BE2C (cell line): ENCODE measurements at regions not wholly inside any gene's neighbourhood (a gene's known extent, or its start where the extent isn't known, plus 50 kb on each side); places are given as distances from the start of the nearest gene placed in this dataset.
"Not testable (repeated sequence)": the region's sequence is repeated elsewhere in the genome, so short reads cannot be mapped to it uniquely, and the experiment has no call there.

Experiments used
- DNase-seq: peaks from one replicate; pipeline ENCODE4 v3.0.0-alpha.2; 2020
- H3K27me3 ChIP-seq: fragments of 250-450 bp; sonication (Bioruptor Pico); 2 replicates; pipeline ENCODE4 v1.5.1; 2020; ENCODE audit warnings: mild to moderate bottlenecking
- H3K36me3 ChIP-seq: fragments of 250-450 bp; sonication (Bioruptor Pico); 2 replicates; pipeline ENCODE4 v1.5.1; 2020; ENCODE audit warnings: mild to moderate bottlenecking
- H3K4me1 ChIP-seq: fragments of 250-450 bp; sonication (Bioruptor Pico); 2 replicates; pipeline ENCODE4 v1.5.1; 2020
- H3K4me3 ChIP-seq: 2 replicates; pipeline ENCODE4 v1.5.1; 2011; ENCODE audit warnings: low read depth, low read length
- H3K9me3 ChIP-seq: fragments of 250-450 bp; sonication (Bioruptor Pico); 2 replicates; pipeline ENCODE4 v1.5.1; 2020
- CTCF ChIP-seq: IDR thresholded peaks from 2 replicates; pipeline ENCODE4 v1.5.1; 2012; ENCODE audit warnings: mild to moderate bottlenecking, low read depth, low read length

- Histone ChIP-seq H3K27me3 (no peaks in the 10 kb centered on the region), H3K4me1 (no peaks in the 10 kb centered on the region), H3K36me3 (no peaks in the 10 kb centered on the region), H3K9me3 (no peaks in the 10 kb centered on the region), H3K4me3 (no peak overlapping the region)
- no peak for DNase-seq
- TF ChIP-seq CTCF: no peak
Observed at GRCh38 chr6:133085896-133086295, 155.3 kb upstream of the EYA4 start.

GRCh38 chr6:133088931-133089695 lies 152.0 kb upstream of the EYA4 start:
- H3K4me1 ChIP-seq: no peaks in the 10 kb centered on the region
- no peak for DNase-seq
- TF ChIP-seq CTCF: no peak
- H3K36me3 ChIP-seq: no peaks in the 10 kb centered on the region
- no peaks in the 10 kb centered on the region for H3K27me3 ChIP-seq
- no peak overlapping the region for H3K4me3 ChIP-seq
- no peaks in the 10 kb centered on the region for H3K9me3 ChIP-seq

GRCh38 chr6:133092199-133092598 lies 149.0 kb upstream of the EYA4 start:
- no peak for TF ChIP-seq CTCF
- Histone ChIP-seq H3K4me1 (no peaks in the 10 kb centered on the region; the same call in 1 of the 2 replicates), H3K36me3 (no peaks in the 10 kb centered on the region), H3K4me3 (no peak overlapping the region), H3K9me3 (no peaks in the 10 kb centered on the region), H3K27me3 (no peaks in the 10 kb centered on the region)
- DNase-seq: no peak

GRCh38 chr6:133092771-133093170 lies 148.4 kb upstream of the EYA4 start:
- H3K9me3 ChIP-seq: no peaks in the 10 kb centered on the region
- no peak for DNase-seq
- H3K4me1 ChIP-seq: no peaks in the 10 kb centered on the region; the same call in 1 of the 2 replicates
- no peak for TF ChIP-seq CTCF
- no peak overlapping the region for H3K4me3 ChIP-seq
- no peaks in the 10 kb centered on the region for H3K36me3 ChIP-seq
- H3K27me3 ChIP-seq: no peaks in the 10 kb centered on the region

GRCh38 chr6:133093211-133093610 lies 147.9 kb upstream of the EYA4 start:
- H3K27me3 ChIP-seq, H3K4me1 ChIP-seq, DNase-seq, H3K36me3 ChIP-seq, H3K9me3 ChIP-seq, H3K4me3 ChIP-seq: not testable (repeated sequence)

GRCh38 chr6:133093956-133094355 lies 147.2 kb upstream of the EYA4 start:
- no peak for DNase-seq
- Histone ChIP-seq H3K27me3 (no peaks in the 10 kb centered on the region), H3K36me3 (no peaks in the 10 kb centered on the region), H3K9me3 (no peaks in the 10 kb centered on the region), H3K4me3 (no peak overlapping the region), H3K4me1 (no peaks in the 10 kb centered on the region; the same call in 1 of the 2 replicates)
- no peak for TF ChIP-seq CTCF
